ENCODE measurements at regions not wholly inside any gene's neighbourhood (a gene's known extent, or its start where the extent isn't known, plus 50 kb on each side); places are given as distances from the start of the nearest gene placed in this dataset.
"Not testable (repeated sequence)": the region's sequence is repeated elsewhere in the genome, so short reads cannot be mapped to it uniquely, and the experiment has no call there.

GRCh38 chr4:184959786-184960185 is 58.5 kb upstream of the HELT start:
- ATAC-seq (no peak), DNase-seq (no peak)
- intact Hi-C loops (cut with DNase I, micrococcal nuclease) = no loop called here

- ATAC-seq = peak; percentile 24
- DNase-seq = no peak
- intact Hi-C loops (cut with DNase I, micrococcal nuclease) = no loop called here
Measured at GRCh38 chr4:184960505-184960971, 57.8 kb upstream of the HELT start.

- ATAC-seq (peak; percentile 100), DNase-seq (peak; percentile 57 to 78)
- intact Hi-C loops (cut with DNase I, micrococcal nuclease) = no loop called here
Measured at GRCh38 chr4:184961660-184962059, 56.6 kb upstream of the HELT start.

- intact Hi-C loops (cut with DNase I, micrococcal nuclease) = no loop called here
- ATAC-seq (no peak), DNase-seq (no peak)
Measured at GRCh38 chr4:184962125-184962638, 56.1 kb upstream of the HELT start.

- ATAC-seq; intact Hi-C loops (cut with DNase I, micrococcal nuclease); DNase-seq: not testable (repeated sequence)
Measured at GRCh38 chr4:184965230-184966050, 52.9 kb upstream of the HELT start.

DNA sequence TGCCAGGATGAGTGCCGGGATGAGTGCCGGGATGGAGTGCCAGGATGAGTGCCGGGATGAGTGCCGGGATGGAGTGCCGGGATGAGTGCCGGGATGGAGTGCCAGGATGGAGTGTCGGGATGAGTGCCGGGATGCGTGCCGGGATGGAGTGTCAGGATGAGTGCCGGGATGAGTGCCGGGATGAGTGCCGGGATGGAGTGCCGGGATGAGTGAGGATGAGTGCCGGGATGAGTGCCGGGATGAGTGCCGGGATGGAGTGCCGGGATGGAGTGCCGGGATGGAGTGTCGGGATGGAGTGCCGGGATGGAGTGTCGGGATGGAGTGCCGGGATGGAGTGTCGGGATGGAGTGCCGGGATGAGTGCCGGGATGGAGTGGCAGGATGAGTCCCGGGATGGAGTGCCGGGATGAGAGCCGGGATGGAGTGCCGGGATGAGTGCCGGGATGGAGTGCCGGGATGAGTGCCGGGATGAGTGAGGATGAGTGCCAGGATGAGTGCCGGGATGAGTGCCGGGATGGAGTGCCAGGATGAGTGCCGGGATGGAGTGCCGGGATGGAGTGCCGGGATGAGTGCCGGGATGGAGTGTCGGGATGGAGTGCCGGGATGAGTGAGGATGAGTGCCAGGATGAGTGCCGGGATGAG is 52.1 kb upstream of the HELT start:
- ATAC-seq; intact Hi-C loops (cut with DNase I, micrococcal nuclease): not testable (repeated sequence)
- DNase-seq = peak in 1 of 2 donors; percentile 5

DNA sequence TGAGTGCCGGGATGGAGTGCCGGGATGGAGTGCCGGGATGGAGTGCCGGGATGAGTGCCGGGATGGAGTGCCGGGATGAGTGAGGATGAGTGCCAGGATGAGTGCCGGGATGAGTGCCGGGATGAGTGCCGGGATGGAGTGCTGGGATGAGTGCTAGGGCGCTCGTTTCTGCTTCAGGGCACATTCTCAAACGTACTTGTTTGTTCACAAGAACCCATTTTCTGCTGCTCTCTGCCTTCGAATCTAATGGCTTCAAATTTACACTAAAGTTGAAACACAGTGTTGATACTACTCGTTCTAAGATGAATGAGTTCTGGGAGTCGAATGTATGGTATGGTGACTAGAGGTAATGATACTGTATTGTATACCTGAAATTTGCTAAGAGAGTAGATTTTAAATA is 50.6 kb upstream of the HELT start:
- DNase-seq, ATAC-seq: not testable (repeated sequence)

DNA sequence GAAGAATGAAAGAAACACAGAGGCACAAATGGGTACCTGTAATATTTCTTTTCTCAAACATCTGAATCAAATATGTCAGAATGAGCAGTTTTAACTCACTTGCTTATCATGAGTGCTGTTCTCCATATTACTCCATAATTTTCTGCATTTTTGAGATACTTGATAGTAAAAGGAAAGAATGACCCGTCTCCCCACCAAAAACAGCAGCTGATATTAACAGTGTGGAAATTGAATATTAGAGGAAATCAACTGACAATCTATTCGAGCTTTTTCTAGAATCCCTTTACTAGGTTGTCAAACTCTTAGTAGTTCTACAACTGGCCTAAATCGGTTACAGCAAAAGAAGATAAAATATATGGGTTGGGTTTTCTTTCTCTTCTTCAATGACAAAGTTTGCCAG is 49.9 kb upstream of the HELT start:
- intact Hi-C loops (cut with DNase I, micrococcal nuclease) = no loop called here
- no peak for DNase-seq
- ATAC-seq = no peak

More for the DNA sequence above, 50.6 kb upstream of the HELT start:
- intact Hi-C loops (cut with DNase I, micrococcal nuclease) = not testable (repeated sequence)

Small RNAs in the stretch of these regions (microRNA-seq; reads per million reads assigned to microRNA genes)
- 0 reads per million in 2 donors for gene MIR4455
